Astrocyte (in vitro differentiated cells and primary cell): ENCODE measurements at regions not wholly inside any gene's neighbourhood (a gene's known extent, or its start where the extent isn't known, plus 50 kb on each side); places are given as distances from the start of the nearest gene placed in this dataset.
"Not testable (repeated sequence)": the region's sequence is repeated elsewhere in the genome, so short reads cannot be mapped to it uniquely, and the experiment has no call there.

Experiments used
- CTCF ChIP-seq: IDR thresholded peaks from 2 replicates; pipeline ENCODE4 v1.5.1; 2011; ENCODE audit warnings: low read depth, mild to moderate bottlenecking, inconsistent platforms, low read length, moderate library complexity; ENCODE audit not compliant: insufficient read depth
- EZH2 ChIP-seq: IDR thresholded peaks from 2 replicates; pipeline ENCODE4 v1.6.1; 2012; ENCODE audit warnings: mild to moderate bottlenecking, low read length, inconsistent platforms; ENCODE audit not compliant: insufficient read depth

GRCh38 chr21:14011751-14012150 lies 199.0 kb downstream of the LIPI start:
- TF ChIP-seq CTCF, EZH2: not testable (repeated sequence)
